Renal cortical epithelial cell (primary cell): ENCODE measurements at regions not wholly inside any gene's neighbourhood (a gene's known extent, or its start where the extent isn't known, plus 50 kb on each side); places are given as distances from the start of the nearest gene placed in this dataset.

Experiments used
- DNase-seq: peaks from one replicate; pipeline ENCODE4 v3.0.0-alpha.2; 2011; ENCODE audit warnings: low read depth

DNA sequence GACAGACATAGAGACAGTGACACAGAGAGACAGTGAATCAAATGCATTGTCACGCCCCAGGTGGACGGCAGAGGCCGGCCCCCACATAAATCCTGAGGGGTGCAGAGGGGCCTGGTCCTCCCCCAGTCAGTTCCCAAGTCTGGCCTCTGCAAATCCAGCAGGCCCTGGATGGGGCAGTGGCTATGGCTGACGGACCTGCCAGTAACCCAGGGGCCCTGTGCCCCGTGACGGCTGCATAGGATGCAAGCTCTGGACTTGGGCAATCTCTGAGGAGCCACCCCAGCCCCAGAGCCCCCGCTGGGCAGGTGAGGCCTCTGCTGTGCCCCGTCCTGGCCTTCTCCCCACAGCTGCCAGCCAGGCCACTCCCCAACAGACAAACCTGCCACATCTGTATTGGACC is 204.5 kb downstream of the BRD1 start:
- no peak for DNase-seq

DNA sequence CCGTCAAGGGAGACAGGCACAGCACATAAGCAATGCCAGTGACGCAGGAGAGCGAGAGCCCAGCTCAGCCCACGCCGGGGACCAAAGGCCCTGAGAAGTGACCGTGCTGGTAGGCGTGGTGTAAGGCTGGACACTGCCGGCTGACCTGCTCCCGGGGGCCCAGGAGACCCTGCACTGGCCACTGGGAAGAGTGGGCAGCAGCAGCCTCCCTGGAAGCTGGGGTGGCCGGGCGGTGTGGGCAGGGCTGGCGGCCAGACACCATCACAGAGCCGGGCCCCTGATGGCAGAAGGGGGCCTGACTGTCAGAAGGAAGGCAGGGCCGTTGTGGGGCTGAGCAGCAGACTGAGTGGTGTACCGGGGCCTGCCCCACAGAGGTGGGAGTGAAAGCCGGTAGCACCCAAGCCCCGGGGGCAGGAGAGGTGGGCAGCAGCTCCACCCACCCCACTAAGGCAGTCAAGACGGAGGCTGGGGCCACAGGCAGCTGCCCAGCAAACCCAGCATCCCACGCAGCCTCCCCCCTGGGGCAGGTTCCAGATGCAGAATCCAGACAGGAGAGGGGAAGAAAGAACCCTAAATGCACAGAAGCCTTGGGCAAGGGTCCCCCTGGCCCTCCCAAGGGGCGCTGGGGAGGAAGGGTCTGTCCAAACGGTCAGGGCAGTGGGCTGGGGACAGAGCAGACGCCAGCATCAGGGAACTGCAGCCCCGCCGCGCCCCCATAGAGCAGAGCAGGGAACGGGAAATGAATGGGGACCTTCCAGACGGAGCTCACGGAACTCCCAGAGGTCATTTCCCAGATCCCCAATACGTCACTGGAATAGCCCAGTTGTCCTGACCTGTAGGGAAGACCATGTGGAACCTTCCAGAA is 205.2 kb downstream of the BRD1 start:
- no peak for DNase-seq

DNA sequence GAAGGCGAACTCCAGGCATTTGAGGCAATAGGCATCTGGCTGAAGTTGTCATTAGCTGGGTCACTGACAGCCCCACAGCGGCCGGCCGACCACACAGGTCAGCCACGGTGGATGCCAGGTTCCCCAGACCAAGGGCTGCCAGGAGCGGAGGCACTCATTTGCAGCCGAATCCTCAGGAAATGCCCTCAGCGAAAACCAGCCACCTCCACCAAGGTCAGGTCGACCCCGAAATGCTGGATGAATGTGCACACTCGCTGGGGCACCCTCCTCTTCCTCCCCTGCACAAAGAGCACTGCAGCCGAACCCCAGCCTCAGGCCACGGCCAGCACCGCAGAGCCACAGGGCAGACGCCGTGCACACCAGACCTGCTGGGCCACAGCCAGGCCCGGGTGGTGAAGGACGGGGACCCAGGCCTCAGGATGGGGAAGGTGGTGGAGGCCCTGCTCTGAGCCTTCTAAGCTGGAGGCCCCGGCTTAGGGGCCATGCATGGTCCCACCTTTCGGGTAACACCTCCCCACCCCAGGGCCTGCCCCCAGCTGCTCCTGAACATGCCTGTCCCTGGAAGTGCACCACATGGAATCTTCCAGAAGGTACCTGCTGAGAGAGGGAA is 206.0 kb downstream of the BRD1 start:
- DNase-seq, result no peak

DNA sequence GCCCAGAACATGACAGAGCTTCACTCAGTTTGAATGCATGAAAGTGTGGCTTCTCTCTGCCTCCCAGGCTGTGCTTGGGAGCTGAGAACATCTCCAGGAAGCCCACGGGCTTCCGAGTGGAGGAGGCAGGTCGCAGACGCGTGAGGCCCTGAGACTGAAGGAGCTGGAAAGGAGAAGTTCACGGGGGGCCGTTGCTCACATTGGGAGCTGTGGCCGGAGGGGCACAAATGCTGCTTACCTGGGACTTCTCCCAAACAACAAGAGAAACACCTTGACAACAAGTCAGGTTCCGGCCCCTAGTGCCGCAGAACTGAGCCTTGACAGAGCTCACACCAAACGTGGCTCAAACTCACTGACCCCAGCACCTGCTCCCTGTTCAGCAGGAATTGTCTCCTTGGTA is 207.0 kb downstream of the BRD1 start:
- DNase-seq, result no peak

DNA sequence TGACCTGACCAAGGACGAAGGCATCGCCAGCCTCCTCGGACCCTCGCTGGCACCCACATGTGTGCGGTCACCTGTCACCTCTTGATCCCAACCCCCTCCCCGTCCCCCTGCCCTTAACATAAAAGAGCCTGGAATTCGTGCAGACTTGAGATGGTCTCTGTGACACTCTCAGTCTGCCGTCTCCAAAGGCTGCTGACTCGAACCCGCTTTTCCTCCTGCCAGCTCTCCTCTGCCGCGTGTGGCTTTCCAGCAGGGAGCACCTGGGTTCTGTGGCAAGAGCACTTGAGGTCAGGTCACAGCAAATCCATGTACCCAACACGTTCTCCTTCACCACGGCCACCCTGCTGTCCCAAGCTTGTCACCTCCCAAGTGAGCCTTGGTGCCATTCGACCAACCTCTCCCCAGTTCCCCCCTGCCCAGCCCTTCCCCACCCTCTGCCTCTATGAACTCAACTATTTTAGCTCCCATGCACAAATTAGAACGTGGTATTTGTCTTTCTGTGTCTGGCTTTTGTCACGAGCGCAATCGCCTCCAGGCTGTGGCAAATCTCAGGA is 207.6 kb downstream of the BRD1 start:
- no peak for DNase-seq

DNA sequence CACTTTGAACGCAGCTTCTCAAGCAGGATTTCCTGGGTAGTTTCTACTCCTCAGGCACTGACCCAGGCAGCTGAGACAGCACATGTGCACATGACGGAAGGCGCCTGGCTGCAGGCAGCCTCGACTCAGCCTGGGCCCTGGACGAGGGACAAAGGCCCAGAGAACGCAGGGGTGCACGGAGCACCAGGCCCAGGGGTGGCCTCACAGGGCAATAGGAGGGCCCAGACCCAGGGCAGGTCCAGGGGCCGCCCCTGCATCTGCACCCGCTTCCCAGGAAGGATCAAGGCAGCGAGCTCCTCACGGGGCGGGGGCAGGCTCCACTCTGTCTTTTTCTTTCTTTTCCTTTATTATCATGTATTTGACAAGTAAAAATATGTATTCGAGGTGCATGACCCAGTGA is 208.4 kb downstream of the BRD1 start:
- DNase-seq, result no peak

DNA sequence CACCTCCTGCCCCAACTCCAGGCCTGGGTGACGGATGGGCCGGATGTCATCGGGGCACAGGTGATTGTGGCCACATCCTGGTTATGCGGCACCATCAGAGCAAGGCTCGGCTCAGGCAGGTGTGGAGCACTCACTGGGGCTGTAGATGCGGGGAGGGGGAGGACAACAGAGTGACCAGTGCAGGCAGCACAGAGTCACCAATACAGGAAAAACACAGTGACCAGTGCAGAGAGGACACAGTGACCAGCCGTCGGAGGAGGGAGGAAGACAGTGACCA is 209.1 kb downstream of the BRD1 start:
- DNase-seq, result no peak

DNA sequence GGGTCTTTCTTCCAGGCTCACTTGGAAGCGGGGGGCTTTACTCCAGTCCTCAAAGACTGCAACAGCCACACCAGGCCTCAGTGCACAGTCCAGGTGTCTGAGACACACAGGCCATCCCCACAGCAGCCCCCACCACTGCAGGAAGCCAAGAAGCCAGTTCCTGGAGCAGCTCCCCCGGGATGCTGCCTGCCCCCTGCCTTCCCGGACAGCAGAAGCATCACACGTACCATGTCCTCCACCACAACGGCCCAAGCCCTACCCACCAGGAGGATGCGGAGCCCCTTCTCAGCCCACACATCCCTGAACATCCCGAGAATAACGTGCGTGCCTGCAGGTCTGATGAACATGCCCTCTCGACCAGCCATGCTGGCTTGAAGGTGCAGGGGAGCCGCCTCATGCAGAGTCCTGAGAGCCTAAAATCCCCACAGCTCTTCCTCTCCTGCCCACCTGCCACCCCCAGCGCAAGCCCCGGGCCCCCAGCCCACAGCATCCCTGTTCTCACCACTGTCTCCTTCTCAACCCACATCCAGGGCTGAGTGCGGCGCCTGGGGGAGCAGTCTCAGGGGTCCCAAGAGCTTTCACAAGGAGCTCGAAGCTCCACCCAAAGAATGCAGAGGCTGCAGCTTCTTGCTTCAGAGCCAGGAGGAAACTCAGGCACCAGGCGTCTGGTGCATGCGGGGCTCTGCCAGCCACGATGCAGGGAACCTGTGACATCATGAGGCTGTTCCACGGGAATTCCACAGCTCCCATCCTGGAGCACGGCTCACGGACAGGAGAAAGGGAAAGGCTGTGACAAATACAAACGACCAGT is 209.6 kb downstream of the BRD1 start:
- DNase-seq, result no peak

DNA sequence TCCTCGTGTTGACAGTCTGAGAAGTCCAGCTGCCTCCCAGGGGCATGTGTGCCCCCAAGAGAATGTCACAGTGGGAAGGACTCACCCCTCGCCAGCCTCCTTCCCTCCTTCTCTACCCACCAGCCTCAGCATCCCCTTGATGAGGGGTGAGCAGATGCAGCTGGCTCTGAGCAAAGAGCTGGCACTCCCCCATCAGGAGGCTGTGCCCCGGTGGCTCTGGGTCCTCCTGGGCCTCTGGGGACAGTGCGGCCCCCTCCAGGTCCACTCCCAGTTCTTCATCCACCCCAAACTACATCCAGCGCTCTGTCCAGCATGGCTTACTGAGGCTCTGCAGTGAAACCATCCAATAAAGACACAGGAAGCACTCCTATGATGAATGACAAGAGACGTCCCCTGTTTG is 210.4 kb downstream of the BRD1 start:
- no peak for DNase-seq

DNA sequence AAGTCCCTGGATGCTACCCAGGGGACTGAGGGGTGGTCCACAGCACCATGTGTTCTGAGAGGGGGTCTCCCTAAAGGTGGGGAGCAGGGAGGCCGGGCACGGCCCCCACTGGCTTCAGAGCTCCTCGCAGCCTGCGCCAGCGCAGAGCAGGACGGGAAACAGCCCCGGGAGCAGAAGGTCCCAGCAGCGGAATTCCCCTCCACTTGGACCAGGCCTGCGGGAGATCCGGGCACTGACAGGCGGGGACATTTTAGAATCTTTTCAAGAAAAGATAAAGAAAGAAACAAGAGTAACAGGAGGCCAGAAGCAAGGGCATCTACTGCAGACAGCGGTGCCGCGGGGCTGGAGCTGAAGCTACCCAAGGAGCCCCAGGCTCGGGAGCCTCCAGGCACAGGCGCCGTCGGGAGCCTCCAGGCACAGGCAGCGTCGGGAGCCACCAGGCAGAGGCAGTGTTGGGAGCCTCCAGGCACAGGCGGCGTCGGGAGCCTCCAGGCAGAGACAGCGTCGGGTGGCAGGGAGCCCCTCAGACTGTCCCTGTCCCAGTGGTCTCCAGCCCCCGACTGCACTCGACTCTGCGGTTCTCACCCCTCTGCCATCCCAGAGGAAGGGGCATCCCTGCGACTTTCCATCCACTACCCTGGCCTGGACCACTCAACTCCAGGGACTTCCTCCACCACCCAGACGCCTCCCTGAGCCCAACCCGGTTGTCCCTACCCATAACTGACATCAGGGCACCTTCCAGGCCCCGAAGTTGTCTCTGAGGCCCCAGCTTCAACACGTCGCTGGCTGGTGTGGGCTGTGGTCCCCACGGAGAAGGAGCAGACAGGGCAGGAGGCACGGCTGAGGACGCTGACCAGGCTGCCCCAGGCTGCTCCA is 211.1 kb downstream of the BRD1 start:
- DNase-seq, result no peak

DNA sequence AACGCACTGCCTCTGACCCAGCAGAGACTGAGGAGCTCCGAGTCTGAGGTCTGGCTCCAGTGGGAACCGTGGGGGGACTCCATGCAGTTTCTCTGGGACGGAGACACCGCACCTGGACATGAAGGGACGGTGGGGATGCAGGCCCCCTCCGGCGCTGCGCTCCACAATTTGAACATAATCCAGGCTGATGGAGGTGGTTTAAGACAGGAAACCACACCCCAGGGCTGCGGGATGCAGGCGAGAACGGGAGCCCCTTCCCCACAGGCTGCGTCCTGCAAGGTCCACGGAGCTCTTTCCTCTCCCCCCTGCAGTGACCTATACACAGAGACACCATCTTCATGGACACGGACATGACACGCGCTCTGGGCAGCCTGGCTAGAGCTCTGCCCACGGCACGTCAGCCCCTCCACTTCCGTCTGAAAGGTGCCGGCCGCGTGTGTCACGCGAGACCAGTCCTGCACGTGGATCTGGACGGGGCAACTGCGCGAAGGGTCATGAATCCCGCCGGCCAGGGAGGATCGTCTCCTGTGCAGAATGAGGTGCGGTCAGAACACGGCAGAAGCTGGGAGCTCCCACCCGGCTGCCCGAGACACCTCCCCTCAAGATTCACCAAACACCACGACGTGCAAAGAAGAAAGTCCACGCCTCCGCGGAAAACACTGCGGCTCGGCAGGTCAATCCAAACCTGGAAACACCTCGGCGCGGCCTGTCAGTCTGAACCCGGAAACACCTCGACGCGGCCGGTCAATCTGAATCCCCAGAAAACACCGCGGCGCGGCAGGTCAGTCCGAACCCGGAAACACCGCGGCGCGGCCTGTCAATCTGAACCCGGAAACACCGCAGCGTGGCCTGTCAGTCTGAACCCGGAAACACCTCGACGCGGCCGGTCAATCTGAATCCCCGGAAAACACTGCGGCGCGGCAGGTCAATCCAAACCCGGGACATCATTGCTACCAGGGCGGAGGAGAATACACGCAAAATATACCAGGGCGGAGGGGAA is 212.4 kb downstream of the BRD1 start:
- DNase-seq, result no peak

DNA sequence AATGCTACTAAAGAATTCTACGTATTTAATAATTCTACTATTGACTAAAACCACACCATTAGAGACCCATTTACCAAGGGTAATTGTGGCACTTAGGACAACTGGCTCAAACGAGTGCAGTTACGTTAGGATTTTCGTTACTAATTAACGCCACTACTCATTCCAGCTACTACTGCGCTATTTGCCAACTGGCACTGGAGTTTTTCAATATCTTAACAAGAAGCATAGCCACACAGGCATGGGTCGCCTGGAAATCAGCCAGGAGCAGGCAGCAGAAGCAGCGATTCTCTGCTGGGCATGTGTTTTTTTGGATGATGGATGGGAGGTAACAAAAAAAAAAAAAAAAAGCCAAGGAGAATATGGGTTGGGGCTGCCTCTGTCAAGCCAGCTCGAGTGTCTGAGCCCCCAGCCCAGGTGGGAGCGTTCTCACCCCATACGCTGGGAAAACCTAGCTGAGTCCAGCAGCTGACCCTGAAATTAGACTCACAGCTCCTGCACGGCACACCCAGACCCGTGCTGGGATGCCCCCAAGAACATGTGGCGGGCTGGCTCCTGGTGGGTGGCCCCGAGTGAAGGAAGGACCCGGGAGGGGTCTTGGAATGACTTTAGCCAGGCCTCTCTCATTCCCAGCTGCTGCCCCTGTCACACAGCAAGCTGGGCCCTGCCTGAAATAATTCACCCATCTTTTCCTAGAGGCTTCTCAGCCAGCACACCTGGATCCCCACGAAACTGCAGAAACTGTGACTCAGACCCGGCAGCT is 214.0 kb downstream of the BRD1 start:
- no peak for DNase-seq

DNA sequence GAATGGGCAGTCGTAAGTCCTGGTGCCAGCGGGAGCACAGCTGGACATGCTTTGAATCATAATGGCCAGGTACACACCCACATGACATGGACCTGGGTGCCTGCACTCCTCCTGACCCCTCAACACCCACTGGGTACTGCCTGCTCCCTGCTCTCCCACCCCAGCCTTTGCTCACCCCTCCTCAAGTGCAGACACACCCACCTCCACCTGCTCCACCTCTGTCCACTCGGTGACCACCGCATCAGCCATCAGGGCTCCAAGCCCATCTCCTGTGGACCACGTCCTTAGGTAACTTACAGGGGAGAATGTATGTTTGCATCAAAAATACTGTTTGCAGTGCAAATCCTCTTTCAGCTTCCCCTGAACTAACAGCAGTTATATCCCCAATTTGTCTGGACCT is 214.6 kb downstream of the BRD1 start:
- no peak for DNase-seq

DNA sequence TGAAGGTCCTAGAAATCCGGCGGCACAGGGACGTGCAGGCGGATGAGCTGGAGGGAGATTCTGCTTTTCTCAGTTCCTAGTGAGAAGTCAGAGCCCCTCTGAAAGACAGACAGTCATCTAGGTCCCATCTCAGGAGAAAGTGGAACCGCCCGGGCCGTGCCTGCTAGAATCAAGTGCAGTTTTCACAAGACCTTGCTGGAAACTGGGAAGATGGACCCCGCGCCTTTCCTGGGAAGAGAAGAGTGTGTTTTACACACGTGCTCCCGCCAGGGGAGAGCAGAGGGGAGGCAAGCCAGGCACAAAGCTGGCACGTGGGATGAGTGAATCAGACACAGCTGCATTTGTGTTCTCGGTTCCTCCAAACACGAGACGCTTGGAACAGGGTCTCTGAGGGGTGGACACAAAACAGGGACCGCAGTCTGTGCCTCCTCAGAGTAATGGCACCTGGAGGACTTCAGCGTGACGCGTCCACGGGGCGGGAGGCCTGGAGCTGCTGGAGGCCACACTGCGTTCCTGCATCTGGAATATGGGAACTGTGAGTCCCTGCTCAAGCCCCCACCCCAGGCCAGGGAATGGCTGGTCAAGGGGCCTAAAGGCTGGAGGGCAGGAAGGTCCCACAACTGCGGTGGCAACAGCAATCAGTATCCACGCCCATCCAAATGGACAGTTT is 218.3 kb downstream of the BRD1 start:
- no peak for DNase-seq

DNA sequence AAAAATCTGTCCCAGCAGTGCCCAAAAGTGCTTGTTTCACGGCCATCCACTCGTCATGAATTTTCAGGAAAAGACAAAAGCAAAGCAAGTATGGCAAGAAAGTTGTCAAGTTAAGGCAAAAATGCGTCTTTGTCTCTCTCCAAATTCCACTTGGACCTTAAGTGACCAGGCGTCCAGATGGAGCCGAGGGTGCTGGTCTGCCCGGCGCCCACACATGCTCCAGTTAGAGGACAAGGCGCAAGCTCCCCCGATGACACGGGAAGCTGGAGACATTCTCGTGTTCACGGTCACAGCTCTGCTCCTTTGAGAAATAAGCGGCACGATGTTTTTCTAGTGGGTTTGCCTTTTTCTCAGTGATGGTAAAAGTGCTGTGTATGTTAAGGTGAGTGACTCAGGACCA is 219.0 kb downstream of the BRD1 start:
- DNase-seq, result no peak

DNA sequence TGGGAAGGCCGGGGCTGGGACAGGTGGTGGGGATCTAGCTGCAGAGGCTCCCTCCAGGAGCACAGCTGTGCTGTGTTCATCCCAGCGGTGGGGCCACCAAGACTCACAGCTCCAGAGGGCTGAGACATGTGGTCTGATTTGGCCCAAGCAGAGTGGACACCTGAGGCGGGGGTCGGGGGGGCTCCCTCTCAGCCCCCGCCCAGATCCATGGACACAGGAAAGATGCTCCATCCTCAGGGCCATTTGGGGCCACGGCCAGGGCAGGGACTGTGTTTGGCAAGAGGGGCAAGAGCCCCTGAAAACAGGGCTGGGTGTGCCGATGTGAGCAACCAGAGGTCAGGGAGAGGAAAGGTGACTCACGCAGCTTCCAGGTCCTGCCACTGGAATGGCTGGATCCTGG is 219.4 kb downstream of the BRD1 start:
- no peak for DNase-seq

DNA sequence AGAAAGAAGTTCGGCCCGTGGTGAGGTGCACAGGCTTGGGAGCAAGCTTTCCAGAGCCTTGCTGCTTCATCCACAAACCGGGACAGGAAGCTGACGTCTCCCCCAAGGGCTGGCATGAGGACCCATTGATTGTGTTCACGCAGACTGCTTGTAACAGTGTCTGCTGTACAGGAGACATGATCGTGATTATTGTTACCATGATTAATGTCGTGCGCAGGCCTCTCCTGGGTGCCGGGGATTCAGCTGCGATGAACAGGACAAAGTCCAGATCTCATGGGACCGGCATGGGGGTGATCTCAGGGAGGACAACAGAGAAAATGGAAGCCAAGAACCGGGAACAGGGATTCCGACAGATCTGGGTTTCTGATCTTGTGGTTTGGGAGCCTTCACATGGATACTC is 219.9 kb downstream of the BRD1 start:
- no peak for DNase-seq

DNA sequence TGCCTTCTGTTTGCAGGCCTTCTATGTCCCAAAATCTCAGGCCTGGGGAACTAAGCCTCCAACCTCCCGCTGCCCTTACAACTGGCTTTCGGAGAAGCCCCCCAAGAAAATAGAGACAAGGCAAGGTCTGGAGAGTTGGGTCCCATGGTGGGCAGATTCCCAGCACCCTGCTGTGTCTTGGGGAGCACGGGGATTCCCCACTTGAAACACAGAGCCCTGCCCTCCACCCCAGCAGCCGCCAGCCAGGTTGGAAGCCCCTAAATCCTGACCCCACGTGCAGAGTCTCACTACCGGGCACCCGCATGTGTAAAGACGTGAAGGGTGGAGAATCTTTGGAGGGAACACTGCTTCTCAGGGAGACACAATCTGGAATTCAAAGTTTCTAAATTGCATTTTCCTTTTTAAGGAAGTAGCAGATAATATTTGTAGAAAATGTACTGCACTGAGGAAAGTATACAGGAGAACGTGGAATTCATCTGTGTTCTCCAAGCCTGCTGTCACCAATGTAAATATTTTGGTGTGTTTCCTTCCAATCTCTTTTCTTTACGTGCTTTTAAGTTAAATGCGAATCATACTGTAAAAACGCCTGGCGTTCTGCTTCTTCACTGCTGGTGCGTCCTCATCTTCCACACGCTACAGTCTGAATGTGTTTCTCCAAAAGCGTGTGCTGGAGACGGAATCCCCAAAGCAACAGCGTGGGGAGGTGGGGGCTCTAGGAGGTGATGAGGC is 220.9 kb downstream of the BRD1 start:
- no peak for DNase-seq
